ENCODE measurements at regions not wholly inside any gene's neighbourhood (a gene's known extent, or its start where the extent isn't known, plus 50 kb on each side); places are given as distances from the start of the nearest gene placed in this dataset.

DNA sequence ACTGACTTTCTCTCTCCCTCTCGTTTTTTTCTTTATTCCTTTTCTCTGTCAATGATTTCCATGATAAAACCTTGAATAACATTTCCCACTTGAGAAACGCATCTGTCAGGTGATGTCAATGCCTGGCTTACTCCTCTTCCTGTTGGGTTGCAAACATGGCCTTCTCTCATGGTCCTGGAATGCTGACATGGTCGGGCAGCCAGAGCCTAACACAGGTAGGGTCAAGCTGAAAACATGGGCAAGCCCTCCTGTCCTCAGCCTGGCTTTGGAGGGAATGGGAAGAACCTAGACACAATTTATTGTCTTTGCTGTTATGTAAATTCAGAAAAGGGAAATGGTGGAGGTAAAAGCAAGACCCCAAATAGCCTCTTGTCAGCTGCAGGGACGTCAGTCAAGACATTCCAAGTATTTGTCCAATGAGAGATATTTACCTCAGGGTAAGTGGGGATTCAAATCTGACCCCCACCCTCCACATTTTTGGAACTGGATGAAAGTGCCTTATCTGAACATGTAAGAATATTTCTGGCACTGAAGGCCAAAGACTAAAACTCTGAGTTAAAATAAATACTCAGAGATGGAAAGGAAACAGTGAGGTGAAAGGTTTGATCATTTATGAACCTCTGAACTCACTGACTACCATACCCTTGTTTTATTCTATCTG is 473.8 kb downstream of the SPRY1 start:
- Histone ChIP-seq H3K4me3 (ENCODE audit: low read length) (no peak overlapping the region), H3K36me3 (ENCODE audit: insufficient read depth, low read length) (no peaks in the 10 kb centered on the region), H3K9me3 (ENCODE audit: low read length) (no peaks in the 10 kb centered on the region), H3K27me3 (ENCODE audit: insufficient read depth, low read length, poor library complexity, severe bottlenecking) (no peaks in the 10 kb centered on the region), H3K27ac (ENCODE audit: low read depth, low read length) (no peak overlapping the region), H3K4me1 (ENCODE audit: insufficient read depth, low read length) (no peaks in the 10 kb centered on the region)
- no peak overlapping the region for H3K4me3 Mint-ChIP-seq
- POLR2A ChIA-PET: no interaction called here
- CTCF ChIA-PET: no interaction called here
- H3K4me1 Mint-ChIP-seq: no peaks in the 10 kb centered on the region
- H3K36me3 Mint-ChIP-seq: no peaks in the 10 kb centered on the region
- no peak overlapping the region for H3K27ac Mint-ChIP-seq
- H3K27me3 Mint-ChIP-seq: no peaks in the 10 kb centered on the region
- peaks cover 0 to 2% (median 0%) of the 10 kb centered on the region in 5 donors for H3K9me3 Mint-ChIP-seq
- no peak for DNase-seq

DNA sequence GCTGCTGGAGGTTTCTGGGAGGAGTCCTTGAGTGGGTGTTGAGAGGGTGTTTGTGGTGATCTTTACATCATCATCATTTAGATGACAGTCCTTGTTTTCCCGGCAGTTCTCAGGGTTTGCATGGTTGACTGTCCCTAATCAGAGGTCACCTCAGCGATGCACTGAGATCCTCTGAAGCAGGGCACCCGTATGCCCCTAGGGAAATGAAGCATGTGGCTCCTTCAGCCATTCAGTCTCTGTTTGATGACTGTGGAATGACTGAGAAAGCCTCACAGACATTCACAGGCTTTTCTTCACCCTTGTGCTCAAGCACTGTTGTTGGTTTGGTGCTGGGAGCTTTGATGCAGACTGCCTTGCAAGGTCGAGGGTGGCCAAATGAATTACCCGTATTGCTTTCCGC is 474.7 kb downstream of the SPRY1 start:
- Mint-ChIP-seq H3K9me3 (peaks cover 0 to 2% (median 2%) of the 10 kb centered on the region in 5 donors), H3K4me1 (no peaks in the 10 kb centered on the region), H3K4me3 (no peak overlapping the region), H3K27ac (no peak overlapping the region), H3K27me3 (no peaks in the 10 kb centered on the region), H3K36me3 (no peaks in the 10 kb centered on the region)
- DNase-seq: no peak
- ChIA-PET POLR2A (no interaction called here), CTCF (no interaction called here)
- Histone ChIP-seq H3K4me1 (ENCODE audit: insufficient read depth, low read length) (no peaks in the 10 kb centered on the region), H3K27me3 (ENCODE audit: insufficient read depth, low read length, poor library complexity, severe bottlenecking) (no peaks in the 10 kb centered on the region), H3K9me3 (ENCODE audit: low read length) (no peaks in the 10 kb centered on the region), H3K36me3 (ENCODE audit: insufficient read depth, low read length) (no peaks in the 10 kb centered on the region), H3K4me3 (ENCODE audit: low read length) (no peak overlapping the region), H3K27ac (ENCODE audit: low read depth, low read length) (no peak overlapping the region)

DNA sequence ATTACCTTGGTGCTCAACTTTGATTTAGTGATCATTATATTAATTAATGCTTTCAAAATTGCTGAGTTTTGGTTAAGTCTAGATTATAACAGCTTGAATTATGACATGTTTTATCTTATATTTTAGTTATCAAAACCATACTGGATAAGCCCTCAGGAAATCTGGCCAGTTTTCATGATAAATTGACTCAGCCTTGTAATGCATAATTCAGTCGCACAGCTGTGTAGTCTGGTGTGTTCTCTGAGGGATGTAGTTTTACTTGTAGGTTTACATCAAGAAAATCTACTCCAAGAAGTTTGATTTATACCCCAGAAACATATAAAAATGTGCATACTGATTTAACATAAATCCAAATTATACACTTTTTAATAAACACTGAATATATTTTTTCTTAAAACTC is 477.5 kb downstream of the SPRY1 start:
- POLR2A ChIA-PET: no interaction called here
- Mint-ChIP-seq H3K36me3 (no peaks in the 10 kb centered on the region), H3K4me1 (no peaks in the 10 kb centered on the region)

DNA sequence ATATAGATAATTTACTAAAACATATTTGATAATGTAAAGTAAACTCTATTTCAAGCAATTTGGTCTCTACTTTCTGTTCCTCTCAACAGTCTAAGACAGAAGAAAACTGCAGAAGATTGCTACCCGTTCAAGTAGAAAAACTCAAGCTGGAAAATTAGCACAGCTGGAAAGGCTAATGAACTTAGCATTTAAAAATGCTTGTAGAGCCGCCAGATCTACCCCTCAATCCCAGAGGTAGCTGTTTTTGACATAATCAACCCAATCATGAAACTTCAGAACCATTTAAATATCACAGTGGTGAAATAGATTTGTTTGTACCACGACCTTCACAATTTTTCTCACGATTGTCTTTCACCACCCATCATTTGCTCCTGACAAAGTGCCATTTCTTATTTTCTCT is 479.5 kb downstream of the SPRY1 start:
- CTCF ChIA-PET: no interaction called here
- Histone ChIP-seq H3K27me3 (ENCODE audit: insufficient read depth, low read length, poor library complexity, severe bottlenecking) (no peaks in the 10 kb centered on the region), H3K36me3 (ENCODE audit: insufficient read depth, low read length) (no peaks in the 10 kb centered on the region), H3K9me3 (ENCODE audit: low read length) (no peaks in the 10 kb centered on the region), H3K4me3 (ENCODE audit: low read length) (no peak overlapping the region), H3K4me1 (ENCODE audit: insufficient read depth, low read length) (no peaks in the 10 kb centered on the region), H3K27ac (ENCODE audit: low read depth, low read length) (no peak overlapping the region)
- no peaks in the 10 kb centered on the region for H3K36me3 Mint-ChIP-seq
- H3K27me3 Mint-ChIP-seq: no peaks in the 10 kb centered on the region
- H3K4me3 Mint-ChIP-seq: no peak overlapping the region
- H3K9me3 Mint-ChIP-seq: peaks cover 0 to 3% (median 0%) of the 10 kb centered on the region in 5 donors
- no peak overlapping the region for H3K27ac Mint-ChIP-seq
- POLR2A ChIA-PET: no interaction called here
- DNase-seq: no peak
- H3K4me1 Mint-ChIP-seq: no peaks in the 10 kb centered on the region

More for the DNA sequence above, 477.5 kb downstream of the SPRY1 start:
- H3K27ac ChIP-seq (ENCODE audit: low read depth, low read length): no peak overlapping the region
- H3K4me3 ChIP-seq (ENCODE audit: low read length): no peak overlapping the region
- Mint-ChIP-seq H3K27ac (no peak overlapping the region), H3K27me3 (no peaks in the 10 kb centered on the region), H3K4me3 (no peak overlapping the region), H3K9me3 (peaks cover 0 to 3% (median 0%) of the 10 kb centered on the region in 5 donors)
- no peak for DNase-seq
- no peaks in the 10 kb centered on the region for H3K27me3 ChIP-seq (ENCODE audit: insufficient read depth, low read length, poor library complexity, severe bottlenecking)
- H3K4me1 ChIP-seq (ENCODE audit: insufficient read depth, low read length): no peaks in the 10 kb centered on the region
- CTCF ChIA-PET: no interaction called here
- no peaks in the 10 kb centered on the region for H3K36me3 ChIP-seq (ENCODE audit: insufficient read depth, low read length)
- no peaks in the 10 kb centered on the region for H3K9me3 ChIP-seq (ENCODE audit: low read length)

DNA sequence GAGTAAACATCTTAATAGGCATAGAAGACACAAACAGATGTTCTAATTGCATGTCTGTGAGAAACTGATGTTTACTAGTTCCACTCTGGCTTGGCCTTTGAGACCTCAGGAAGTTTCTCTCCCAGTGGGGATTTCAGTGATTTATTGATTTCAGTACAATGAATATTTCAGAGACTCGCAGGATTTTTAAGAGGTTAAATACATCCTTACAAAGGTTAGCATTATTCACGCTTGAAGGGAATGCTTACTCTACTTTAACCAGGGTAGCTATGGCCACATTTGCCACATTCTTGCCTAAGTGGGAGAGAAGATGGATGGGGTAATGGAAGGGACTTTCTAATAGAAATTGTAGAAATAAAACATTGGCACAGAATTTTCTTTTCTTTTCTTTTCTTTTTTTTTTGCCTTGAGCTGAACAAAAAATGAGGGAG is 480.1 kb downstream of the SPRY1 start:
- H3K27ac ChIP-seq (ENCODE audit: low read depth, low read length): no peak overlapping the region
- H3K4me1 ChIP-seq (ENCODE audit: insufficient read depth, low read length): no peaks in the 10 kb centered on the region
- peaks cover 0 to 3% (median 0%) of the 10 kb centered on the region in 5 donors for H3K9me3 Mint-ChIP-seq
- H3K27me3 ChIP-seq (ENCODE audit: insufficient read depth, low read length, poor library complexity, severe bottlenecking): no peaks in the 10 kb centered on the region
- no peaks in the 10 kb centered on the region for H3K9me3 ChIP-seq (ENCODE audit: low read length)
- ChIA-PET POLR2A (no interaction called here), CTCF (no interaction called here)
- no peaks in the 10 kb centered on the region for H3K4me1 Mint-ChIP-seq
- no peak overlapping the region for H3K4me3 ChIP-seq (ENCODE audit: low read length)
- H3K27me3 Mint-ChIP-seq: no peaks in the 10 kb centered on the region
- no peaks in the 10 kb centered on the region for H3K36me3 Mint-ChIP-seq
- H3K36me3 ChIP-seq (ENCODE audit: insufficient read depth, low read length): no peaks in the 10 kb centered on the region
- H3K4me3 Mint-ChIP-seq: no peak overlapping the region
- no peak overlapping the region for H3K27ac Mint-ChIP-seq
- DNase-seq: no peak

DNA sequence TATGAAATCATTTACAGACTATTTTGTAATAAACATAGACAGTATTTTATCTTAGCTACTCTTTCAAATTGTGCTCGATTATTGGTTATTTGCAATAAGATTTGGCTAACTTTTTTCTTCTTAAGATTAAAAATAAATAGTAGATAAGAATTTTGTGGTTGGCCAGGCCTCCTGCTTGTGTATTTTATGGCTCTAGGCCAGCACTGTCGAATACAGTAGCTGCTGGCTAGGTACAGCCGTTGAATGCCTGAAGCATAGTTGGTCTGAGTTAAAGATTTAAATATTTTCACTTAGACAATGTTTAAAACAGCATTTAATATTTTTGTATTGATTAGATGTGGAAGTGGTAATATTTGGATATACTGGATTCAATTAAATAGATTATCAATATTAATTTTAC is 481.0 kb downstream of the SPRY1 start:
- H3K36me3 Mint-ChIP-seq: no peaks in the 10 kb centered on the region
- no peak overlapping the region for H3K4me3 Mint-ChIP-seq
- H3K4me3 ChIP-seq (ENCODE audit: low read length): no peak overlapping the region
- ChIA-PET CTCF (no interaction called here), POLR2A (no interaction called here)
- H3K27ac Mint-ChIP-seq: no peak overlapping the region
- H3K27me3 Mint-ChIP-seq: no peaks in the 10 kb centered on the region
- DNase-seq: no peak
- peaks cover 0 to 3% (median 0%) of the 10 kb centered on the region in 5 donors for H3K9me3 Mint-ChIP-seq
- no peaks in the 10 kb centered on the region for H3K4me1 Mint-ChIP-seq
- no peaks in the 10 kb centered on the region for H3K36me3 ChIP-seq (ENCODE audit: insufficient read depth, low read length)
- no peaks in the 10 kb centered on the region for H3K27me3 ChIP-seq (ENCODE audit: insufficient read depth, low read length, poor library complexity, severe bottlenecking)
- no peak overlapping the region for H3K27ac ChIP-seq (ENCODE audit: low read depth, low read length)
- no peaks in the 10 kb centered on the region for H3K9me3 ChIP-seq (ENCODE audit: low read length)
- H3K4me1 ChIP-seq (ENCODE audit: insufficient read depth, low read length): no peaks in the 10 kb centered on the region

DNA sequence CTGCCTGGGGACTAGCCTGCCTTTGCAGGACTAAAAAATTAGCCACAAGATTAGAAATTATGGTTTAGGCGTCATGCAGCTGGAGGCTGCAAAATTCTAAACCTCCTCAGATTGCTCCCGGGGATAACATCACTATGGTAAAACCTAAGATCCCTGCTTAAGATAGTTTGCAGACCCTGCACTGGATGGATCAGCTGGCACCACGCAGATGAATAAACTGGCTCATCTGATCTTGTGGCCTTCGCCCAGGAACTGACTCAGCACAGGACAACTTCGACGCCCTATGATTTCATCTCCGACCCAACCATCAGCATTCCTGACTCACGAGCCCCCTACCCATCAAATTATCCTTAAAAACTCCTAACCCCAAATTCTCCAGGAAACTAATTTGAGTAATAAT is 482.4 kb downstream of the SPRY1 start:
- H3K4me1 ChIP-seq (ENCODE audit: insufficient read depth, low read length): no peaks in the 10 kb centered on the region
- H3K36me3 Mint-ChIP-seq: no peaks in the 10 kb centered on the region
- H3K4me3 Mint-ChIP-seq: no peak overlapping the region
- no peak overlapping the region for H3K27ac ChIP-seq (ENCODE audit: low read depth, low read length)
- H3K9me3 ChIP-seq (ENCODE audit: low read length): no peaks in the 10 kb centered on the region
- peak overlapping the region in 1 of 8 donors; percentile 11 for H3K27ac Mint-ChIP-seq
- H3K4me1 Mint-ChIP-seq: no peaks in the 10 kb centered on the region
- no peaks in the 10 kb centered on the region for H3K27me3 Mint-ChIP-seq
- H3K4me3 ChIP-seq (ENCODE audit: low read length): no peak overlapping the region
- H3K27me3 ChIP-seq (ENCODE audit: insufficient read depth, low read length, poor library complexity, severe bottlenecking): no peaks in the 10 kb centered on the region
- ChIA-PET CTCF (no interaction called here), POLR2A (no interaction called here)
- DNase-seq: no peak
- H3K36me3 ChIP-seq (ENCODE audit: insufficient read depth, low read length): no peaks in the 10 kb centered on the region
- peaks cover 0 to 7% (median 0%) of the 10 kb centered on the region in 5 donors for H3K9me3 Mint-ChIP-seq

DNA sequence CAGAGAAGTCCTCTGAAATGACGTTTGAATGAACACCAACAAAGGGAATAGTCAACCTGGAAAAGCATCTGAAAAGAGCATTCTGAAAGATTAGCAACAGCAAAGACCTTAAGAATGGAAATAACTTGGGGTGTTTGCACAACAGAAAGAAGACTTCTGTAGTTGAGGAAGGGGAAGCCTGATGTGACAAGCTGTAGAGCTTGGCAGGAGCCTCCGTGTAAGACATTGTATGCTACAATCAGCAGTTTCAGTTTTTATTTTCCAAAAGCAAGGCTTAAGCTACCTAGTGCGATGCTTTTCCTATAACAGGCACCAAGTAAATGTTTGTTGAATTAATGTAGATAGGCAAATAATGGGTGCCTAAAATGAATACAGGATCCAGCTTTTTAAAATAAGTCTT is 484.0 kb downstream of the SPRY1 start:
- Mint-ChIP-seq H3K36me3 (no peaks in the 10 kb centered on the region), H3K27ac (no peak overlapping the region), H3K9me3 (peaks cover 0 to 7% (median 4%) of the 10 kb centered on the region in 5 donors), H3K4me1 (no peaks in the 10 kb centered on the region), H3K4me3 (no peak overlapping the region), H3K27me3 (no peaks in the 10 kb centered on the region)
- no peaks in the 10 kb centered on the region for H3K36me3 ChIP-seq (ENCODE audit: insufficient read depth, low read length)
- H3K4me1 ChIP-seq (ENCODE audit: insufficient read depth, low read length): no peaks in the 10 kb centered on the region
- no peak for DNase-seq
- no peaks in the 10 kb centered on the region for H3K9me3 ChIP-seq (ENCODE audit: low read length)
- H3K27me3 ChIP-seq (ENCODE audit: insufficient read depth, low read length, poor library complexity, severe bottlenecking): no peaks in the 10 kb centered on the region
- ChIA-PET POLR2A (no interaction called here), CTCF (no interaction called here)
- no peak overlapping the region for H3K4me3 ChIP-seq (ENCODE audit: low read length)
- no peak overlapping the region for H3K27ac ChIP-seq (ENCODE audit: low read depth, low read length)

DNA sequence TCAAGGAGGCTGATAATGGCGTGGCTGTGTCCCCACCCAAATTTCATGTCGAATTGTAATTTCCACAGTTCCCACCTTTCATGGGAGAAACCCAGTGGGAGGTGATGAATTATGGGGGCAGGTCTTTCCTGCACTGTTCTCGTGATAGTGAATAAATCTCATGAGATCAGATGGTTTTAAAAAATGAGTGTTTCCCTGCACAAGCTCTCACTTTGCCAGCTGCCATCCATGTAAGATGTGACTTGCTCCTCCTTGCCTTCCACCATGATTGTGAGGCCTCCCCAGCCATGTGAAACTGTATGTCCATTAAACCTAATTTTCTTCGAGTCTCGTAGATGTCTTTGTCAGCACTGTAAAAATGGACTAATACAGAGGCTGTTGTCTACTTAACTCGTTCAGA is 488.3 kb downstream of the SPRY1 start:
- Mint-ChIP-seq H3K4me3 (no peak overlapping the region), H3K27ac (no peak overlapping the region), H3K36me3 (no peaks in the 10 kb centered on the region), H3K9me3 (peaks cover 0 to 4% (median 4%) of the 10 kb centered on the region in 5 donors), H3K4me1 (no peaks in the 10 kb centered on the region), H3K27me3 (no peaks in the 10 kb centered on the region)
- Histone ChIP-seq H3K27ac (ENCODE audit: low read depth, low read length) (no peak overlapping the region), H3K27me3 (ENCODE audit: insufficient read depth, low read length, poor library complexity, severe bottlenecking) (no peaks in the 10 kb centered on the region), H3K9me3 (ENCODE audit: low read length) (no peaks in the 10 kb centered on the region), H3K4me3 (ENCODE audit: low read length) (no peak overlapping the region), H3K36me3 (ENCODE audit: insufficient read depth, low read length) (no peaks in the 10 kb centered on the region), H3K4me1 (ENCODE audit: insufficient read depth, low read length) (no peaks in the 10 kb centered on the region)
- ChIA-PET CTCF (no interaction called here), POLR2A (no interaction called here)
- DNase-seq: no peak
